Adipocyte (in vitro differentiated cells): ENCODE measurements at regions not wholly inside any gene's neighbourhood (a gene's known extent, or its start where the extent isn't known, plus 50 kb on each side); places are given as distances from the start of the nearest gene placed in this dataset.

Experiments used
- DNase-seq: peaks from one replicate; pipeline ENCODE4 v3.0.0-alpha.2; 2015; ENCODE audit warnings: low read depth
- H3K27me3 ChIP-seq: replicated peaks from 2 replicates; pipeline ENCODE4 v1.7.0; 2013; ENCODE audit warnings: mild to moderate bottlenecking, low read length, moderate library complexity; ENCODE audit not compliant: control insufficient read depth, insufficient read depth
- H3K36me3 ChIP-seq: 2 replicates; pipeline ENCODE4 v1.7.0; 2013; ENCODE audit warnings: low read length, mild to moderate bottlenecking, moderate library complexity; ENCODE audit not compliant: control insufficient read depth, insufficient read depth, severe bottlenecking
- H3K4me1 ChIP-seq: 2 replicates; pipeline ENCODE4 v1.7.0; 2013; ENCODE audit warnings: mild to moderate bottlenecking, low read length, moderate library complexity; ENCODE audit not compliant: control insufficient read depth, insufficient read depth
- H3K4me3 ChIP-seq: 2 replicates; pipeline ENCODE4 v1.7.0; 2013; ENCODE audit warnings: mild to moderate bottlenecking, low read length, moderate library complexity
- H3K9ac ChIP-seq: 2 replicates; pipeline ENCODE4 v1.7.0; 2013; ENCODE audit warnings: mild to moderate bottlenecking, low read length, moderate library complexity
- H3K9me3 ChIP-seq: 2 replicates; pipeline ENCODE4 v1.7.0; 2013; ENCODE audit warnings: mild to moderate bottlenecking, low read length, moderate library complexity; ENCODE audit not compliant: control insufficient read depth

DNA sequence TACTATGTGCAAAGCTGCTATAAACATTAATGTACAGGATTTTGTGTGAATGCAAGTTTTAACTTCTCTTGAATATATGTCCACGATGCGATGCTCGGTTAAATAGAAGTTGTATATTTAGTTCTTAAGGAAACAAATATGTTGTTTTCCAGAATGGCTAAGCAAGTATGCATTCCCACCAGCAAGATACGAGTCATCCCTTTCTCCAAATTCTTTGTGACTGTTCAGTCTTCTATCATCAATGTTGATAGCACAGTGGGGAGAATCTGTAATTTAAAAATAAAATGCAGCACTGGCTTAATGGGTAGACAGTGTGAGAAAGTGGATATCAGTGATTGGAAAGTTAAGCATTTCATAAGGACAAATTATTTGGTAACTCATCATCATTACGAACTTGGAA, 1340.8 kb downstream of the PCDH9 start:
- Histone ChIP-seq H3K9ac (no peak overlapping the region), H3K9me3 (no peaks in the 10 kb centered on the region), H3K4me3 (no peak overlapping the region), H3K4me1 (no peaks in the 10 kb centered on the region), H3K27me3 (no peaks in the 10 kb centered on the region), H3K36me3 (no peaks in the 10 kb centered on the region)
- DNase-seq: no peak

DNA sequence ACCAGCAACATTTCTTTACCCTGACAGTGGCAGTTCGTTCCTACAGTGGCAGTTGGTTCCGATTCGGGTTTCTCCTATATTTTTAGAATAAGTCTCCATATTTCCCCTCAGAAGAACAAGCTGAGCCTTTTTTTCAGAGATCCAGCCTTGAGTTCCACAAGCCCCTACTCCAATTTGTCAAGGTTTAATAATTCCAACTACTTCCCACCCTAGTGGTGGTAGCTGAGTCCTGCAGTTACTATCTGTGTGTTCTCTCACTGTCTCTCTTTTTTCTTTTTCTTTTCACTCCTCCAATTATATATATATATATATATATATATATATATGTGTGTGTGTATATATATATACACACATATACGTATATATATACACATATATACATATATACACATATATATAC, 1347.3 kb downstream of the PCDH9 start:
- Histone ChIP-seq H3K9ac (no peak overlapping the region), H3K4me3 (no peak overlapping the region), H3K36me3 (no peaks in the 10 kb centered on the region), H3K27me3 (no peaks in the 10 kb centered on the region), H3K9me3 (peaks cover 18% of the 10 kb centered on the region), H3K4me1 (no peaks in the 10 kb centered on the region)
- DNase-seq: no peak

DNA sequence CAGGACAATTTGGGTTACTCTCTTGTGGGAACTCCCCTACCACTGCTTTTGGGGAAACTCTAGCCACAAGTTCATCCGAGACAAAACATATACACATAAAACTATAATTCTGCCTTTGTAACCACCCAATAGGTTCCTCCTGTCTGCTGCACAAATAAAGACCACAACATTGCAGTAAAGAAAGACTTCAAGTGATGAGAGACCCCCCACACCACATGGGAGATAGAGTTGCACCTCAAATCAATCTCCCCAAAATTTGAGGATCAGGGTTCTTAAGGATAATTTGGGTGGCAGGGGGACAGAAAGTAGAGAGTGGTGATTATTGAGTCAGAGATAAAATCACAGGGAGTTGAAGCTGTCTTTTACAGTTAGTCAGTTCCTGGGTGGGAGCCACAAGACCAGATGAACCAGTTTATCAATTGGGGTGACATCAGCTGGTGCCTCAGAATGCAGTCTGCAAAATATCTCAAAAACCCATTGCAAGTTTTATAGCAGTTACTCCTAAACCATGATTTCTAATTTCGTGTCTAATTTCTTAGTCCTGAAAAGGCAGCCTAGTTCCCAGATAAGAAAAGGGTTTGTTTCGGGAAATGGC, 1348.5 kb downstream of the PCDH9 start:
- H3K4me3 ChIP-seq: peak overlapping the region; percentile 23

DNA sequence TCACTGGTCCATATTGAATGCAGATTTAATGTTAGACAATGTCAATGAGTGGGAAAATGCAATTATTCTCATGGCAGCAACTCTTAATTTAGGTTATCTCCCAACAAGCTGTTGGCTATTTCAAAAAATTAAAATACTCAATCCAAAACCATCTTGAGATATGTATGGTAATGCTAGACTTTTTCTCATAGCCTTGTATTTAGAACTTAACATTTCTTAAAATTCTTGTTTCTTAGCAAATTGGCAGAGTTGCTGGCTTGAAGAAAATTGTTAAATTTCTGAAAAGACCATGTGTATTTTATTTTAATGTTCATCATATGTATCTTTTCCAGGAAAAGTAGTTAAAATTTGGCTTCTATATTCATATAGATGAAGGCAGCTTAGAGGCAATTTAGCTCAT, 1355.1 kb downstream of the PCDH9 start:
- Histone ChIP-seq H3K4me1 (no peaks in the 10 kb centered on the region), H3K9ac (no peak overlapping the region), H3K4me3 (no peak overlapping the region), H3K27me3 (no peaks in the 10 kb centered on the region), H3K36me3 (no peaks in the 10 kb centered on the region), H3K9me3 (no peaks in the 10 kb centered on the region)
- DNase-seq: no peak

More for the DNA sequence above, 1348.5 kb downstream of the PCDH9 start:
- Histone ChIP-seq H3K27me3 (no peaks in the 10 kb centered on the region), H3K4me1 (no peaks in the 10 kb centered on the region), H3K9me3 (peaks cover 18% of the 10 kb centered on the region), H3K9ac (no peak overlapping the region), H3K36me3 (no peaks in the 10 kb centered on the region)
- no peak for DNase-seq

DNA sequence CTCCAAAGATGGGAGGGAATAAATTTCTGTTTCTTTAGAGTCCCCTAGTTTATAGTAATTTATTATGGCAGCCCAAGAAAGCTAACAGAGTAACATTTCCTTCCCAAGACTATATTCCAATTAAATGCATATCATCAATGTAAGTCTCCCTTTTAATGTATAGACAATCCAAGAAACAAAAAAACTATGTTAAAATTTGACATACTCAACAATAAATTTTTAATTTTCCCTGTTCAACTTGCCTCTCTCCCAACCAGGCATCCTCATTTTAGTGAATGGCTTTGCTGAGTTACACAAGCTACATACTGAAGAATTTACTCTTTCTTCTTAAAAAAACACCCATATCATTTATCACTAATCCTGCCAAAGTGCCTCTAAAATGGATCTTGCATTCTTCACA, 1357.7 kb downstream of the PCDH9 start:
- H3K36me3 ChIP-seq: no peaks in the 10 kb centered on the region
- no peak for DNase-seq
- no peak overlapping the region for H3K9ac ChIP-seq
- H3K4me1 ChIP-seq: no peaks in the 10 kb centered on the region
- H3K9me3 ChIP-seq: no peaks in the 10 kb centered on the region
- no peaks in the 10 kb centered on the region for H3K27me3 ChIP-seq
- H3K4me3 ChIP-seq: no peak overlapping the region

DNA sequence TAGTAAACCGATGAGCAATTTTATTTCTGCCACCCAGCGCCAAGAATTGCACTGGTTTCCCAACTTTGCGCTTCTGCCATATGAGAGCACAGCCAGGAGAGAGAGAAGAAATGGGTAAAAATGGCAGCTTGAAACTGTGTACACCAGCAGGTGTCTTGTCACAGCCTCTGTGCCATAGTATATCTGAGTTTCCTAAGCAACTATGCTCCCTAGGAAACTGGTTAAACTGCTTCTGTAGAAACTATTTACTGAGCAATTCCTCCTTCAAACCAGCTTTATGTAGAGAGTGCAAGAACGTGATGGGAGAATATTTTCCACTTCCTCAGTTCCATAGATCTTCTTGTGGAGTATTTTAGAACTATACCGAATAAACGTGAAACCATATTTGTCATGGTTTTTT, 1361.3 kb downstream of the PCDH9 start:
- no peaks in the 10 kb centered on the region for H3K27me3 ChIP-seq
- H3K36me3 ChIP-seq: no peaks in the 10 kb centered on the region
- H3K4me1 ChIP-seq: no peaks in the 10 kb centered on the region
- no peaks in the 10 kb centered on the region for H3K9me3 ChIP-seq
- no peak for DNase-seq
- no peak overlapping the region for H3K9ac ChIP-seq
- H3K4me3 ChIP-seq: no peak overlapping the region

DNA sequence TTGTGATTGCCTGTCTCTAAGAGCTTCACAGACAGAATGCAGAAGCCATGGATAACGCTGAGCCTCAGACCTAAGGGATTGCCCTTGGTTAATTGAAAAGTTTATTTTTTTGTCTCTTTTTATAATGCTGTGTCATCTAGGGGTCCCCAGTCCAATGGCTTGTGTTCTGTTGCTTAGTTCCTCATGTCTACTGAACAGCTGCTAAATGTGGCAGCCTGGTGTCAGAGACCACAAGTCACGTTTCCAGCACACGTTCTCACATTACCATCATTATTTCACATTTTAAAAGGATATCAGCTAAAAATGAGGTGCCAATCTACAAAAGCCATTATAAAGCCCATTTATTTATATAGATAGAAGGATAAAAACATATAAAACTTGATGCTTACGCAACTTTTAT, 1362.0 kb downstream of the PCDH9 start:
- H3K27me3 ChIP-seq: no peaks in the 10 kb centered on the region
- no peaks in the 10 kb centered on the region for H3K4me1 ChIP-seq
- no peaks in the 10 kb centered on the region for H3K9me3 ChIP-seq
- DNase-seq: no peak
- no peak overlapping the region for H3K4me3 ChIP-seq
- no peak overlapping the region for H3K9ac ChIP-seq
- no peaks in the 10 kb centered on the region for H3K36me3 ChIP-seq

DNA sequence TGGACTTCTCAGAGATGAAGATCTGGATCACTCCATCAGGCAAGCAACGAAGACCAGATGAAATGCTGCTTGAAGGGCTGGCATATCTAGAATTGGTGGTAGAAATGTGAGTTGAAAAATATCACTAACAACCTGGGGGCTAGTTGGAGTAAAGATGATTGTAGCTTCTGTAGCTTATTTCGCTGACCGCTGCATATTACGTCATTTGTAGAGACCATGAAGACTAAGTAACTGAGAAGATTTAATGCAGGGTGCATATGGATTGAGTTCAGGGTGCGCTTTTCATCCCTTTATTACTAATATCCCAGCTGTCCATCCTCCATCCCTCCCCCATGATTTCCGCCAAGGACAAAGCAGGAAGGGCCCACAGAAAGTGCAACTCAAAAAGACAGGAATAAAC, 1364.0 kb downstream of the PCDH9 start:
- DNase-seq: no peak
- Histone ChIP-seq H3K4me3 (no peak overlapping the region), H3K36me3 (no peaks in the 10 kb centered on the region), H3K9ac (no peak overlapping the region), H3K9me3 (no peaks in the 10 kb centered on the region), H3K4me1 (no peaks in the 10 kb centered on the region), H3K27me3 (no peaks in the 10 kb centered on the region)

DNA sequence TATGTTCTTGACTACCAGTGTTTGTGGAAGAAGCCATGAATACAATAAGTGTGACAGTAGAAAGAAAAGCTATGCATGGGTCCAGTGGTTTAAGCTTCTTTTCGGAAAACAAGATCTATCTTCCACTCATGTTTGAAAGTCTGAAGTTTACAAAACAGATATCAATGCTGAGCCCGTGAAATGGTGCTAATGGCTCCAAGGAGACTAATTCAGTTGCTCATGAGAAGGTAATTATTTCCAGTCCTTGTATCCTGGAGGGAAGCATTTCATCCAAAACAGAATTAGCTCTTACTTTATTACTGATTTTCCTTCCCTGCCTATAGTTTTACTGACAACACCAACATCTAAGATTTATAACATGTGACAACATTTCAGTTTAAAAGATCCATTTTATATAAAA, 1364.9 kb downstream of the PCDH9 start:
- Histone ChIP-seq H3K4me1 (no peaks in the 10 kb centered on the region), H3K4me3 (no peak overlapping the region), H3K9me3 (no peaks in the 10 kb centered on the region), H3K9ac (no peak overlapping the region), H3K36me3 (no peaks in the 10 kb centered on the region), H3K27me3 (no peaks in the 10 kb centered on the region)
- DNase-seq: no peak

DNA sequence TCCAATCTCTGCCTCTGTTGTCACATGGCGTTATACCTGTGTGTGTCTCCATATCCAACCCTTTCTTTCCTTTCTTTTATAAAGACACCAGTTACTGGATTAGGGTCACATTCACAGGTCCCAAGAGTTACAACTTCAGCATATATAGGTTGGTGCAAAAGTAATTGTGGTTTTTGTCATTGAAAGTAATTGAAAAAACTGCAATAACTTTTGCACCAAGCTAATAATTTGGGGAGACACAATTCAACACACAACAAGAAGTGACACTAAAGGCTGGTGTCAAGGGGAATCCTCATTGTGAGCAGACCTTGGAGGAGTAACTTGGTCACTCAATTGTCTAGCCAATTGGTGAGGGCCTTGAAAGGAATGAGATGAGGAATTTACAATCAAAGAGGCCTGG, 1366.1 kb downstream of the PCDH9 start:
- Histone ChIP-seq H3K4me3 (no peak overlapping the region), H3K4me1 (no peaks in the 10 kb centered on the region), H3K27me3 (no peaks in the 10 kb centered on the region), H3K9me3 (no peaks in the 10 kb centered on the region), H3K36me3 (no peaks in the 10 kb centered on the region), H3K9ac (no peak overlapping the region)
- DNase-seq: no peak

DNA sequence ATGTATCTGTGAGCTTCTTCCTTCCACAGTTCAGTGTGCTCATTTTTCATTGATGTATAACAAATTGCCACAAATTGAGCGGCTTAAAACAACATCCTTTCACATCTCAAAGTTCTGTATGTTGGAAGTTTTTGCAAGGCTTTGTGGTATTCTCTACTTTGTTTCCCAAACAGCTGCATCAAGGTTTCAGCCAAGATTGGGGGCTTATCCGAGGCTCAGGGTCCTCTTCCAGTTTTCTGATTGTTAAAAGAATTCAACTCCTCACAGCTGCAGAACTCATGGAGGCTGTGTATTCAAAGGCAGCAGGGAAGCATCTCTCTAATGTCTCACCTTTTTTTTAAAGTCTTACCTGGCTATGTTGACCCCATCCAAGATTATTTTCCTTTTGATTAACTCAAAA, 1369.8 kb downstream of the PCDH9 start:
- Histone ChIP-seq H3K4me3 (no peak overlapping the region), H3K9ac (no peak overlapping the region), H3K4me1 (peaks cover 9% of the 10 kb centered on the region), H3K27me3 (no peaks in the 10 kb centered on the region), H3K9me3 (no peaks in the 10 kb centered on the region), H3K36me3 (no peaks in the 10 kb centered on the region)
- no peak for DNase-seq

DNA sequence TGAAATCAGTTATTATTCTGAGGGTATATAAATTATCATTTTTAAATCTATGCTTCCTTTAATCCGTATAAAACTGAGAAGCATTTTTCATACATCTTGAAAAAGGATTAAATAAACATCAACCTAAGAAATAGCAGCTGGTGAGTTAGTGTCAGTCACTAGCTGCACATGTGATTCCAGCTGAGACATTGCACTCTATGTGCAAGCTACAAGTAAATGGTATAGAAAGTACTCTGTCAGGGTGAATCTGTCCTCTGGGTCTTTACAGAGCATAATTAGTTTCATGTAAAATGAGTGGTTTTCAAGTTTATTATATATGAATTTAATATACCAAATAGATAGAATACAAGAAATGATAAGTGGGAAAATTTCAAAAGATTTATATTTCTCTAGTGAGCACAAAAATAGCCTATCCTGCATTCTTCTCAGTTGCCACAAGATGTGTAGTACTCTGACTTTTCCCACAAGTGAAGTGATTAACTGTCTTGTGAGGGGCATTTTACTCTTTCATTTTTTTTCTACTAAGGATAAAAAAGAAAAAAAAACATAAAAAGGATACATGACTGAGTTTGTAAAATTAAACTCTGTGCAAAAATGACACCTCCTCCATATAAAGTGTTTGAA, 1372.1 kb downstream of the PCDH9 start:
- no peaks in the 10 kb centered on the region for H3K36me3 ChIP-seq
- H3K4me3 ChIP-seq: no peak overlapping the region
- H3K9me3 ChIP-seq: no peaks in the 10 kb centered on the region
- peaks cover 9% of the 10 kb centered on the region for H3K4me1 ChIP-seq
- no peaks in the 10 kb centered on the region for H3K27me3 ChIP-seq
- DNase-seq: no peak
- no peak overlapping the region for H3K9ac ChIP-seq
